Activated T-cell treated with anti-CD3 and anti-CD28 coated beads, Interleukin-2, amount 50 U/mL, for 24 hours (primary cell): ENCODE measurements at regions not wholly inside any gene's neighbourhood (a gene's known extent, or its start where the extent isn't known, plus 50 kb on each side); places are given as distances from the start of the nearest gene placed in this dataset.

Source experiments
- DNase-seq: peaks from one replicate; pipeline ENCODE4 v3.0.0-alpha.2; 2020
- H3K27ac Mint-ChIP-seq: 2 replicates; pipeline ENCODE4 v1.8.0; 2020; ENCODE audit warnings: mild to moderate bottlenecking, mixed read lengths
- H3K27me3 Mint-ChIP-seq: 2 replicates; pipeline ENCODE4 v1.8.0; 2020; ENCODE audit warnings: mixed read lengths
- H3K36me3 Mint-ChIP-seq: 2 replicates; pipeline ENCODE4 v1.8.0; 2020; ENCODE audit warnings: low read depth, mixed read lengths
- H3K4me1 Mint-ChIP-seq: 2 replicates; pipeline ENCODE4 v1.8.0; 2020; ENCODE audit warnings: low read depth, mixed read lengths
- H3K4me3 Mint-ChIP-seq: 2 replicates; pipeline ENCODE4 v1.8.0; 2020; ENCODE audit warnings: mild to moderate bottlenecking, moderate library complexity, mixed read lengths
- H3K9me3 Mint-ChIP-seq: 2 replicates; pipeline ENCODE4 v1.8.0; 2020; ENCODE audit warnings: mixed read lengths

GRCh38 chr3:160130071-160130470, 95.2 kb upstream of the C3orf80 start:
- Mint-ChIP-seq H3K27ac (no peak overlapping the region), H3K4me1 (peaks cover 3% of the 10 kb centered on the region), H3K27me3 (peaks cover 11% of the 10 kb centered on the region), H3K36me3 (no peaks in the 10 kb centered on the region), H3K9me3 (no peaks in the 10 kb centered on the region), H3K4me3 (no peak overlapping the region)
- DNase-seq = no peak

- Mint-ChIP-seq H3K27ac (no peak overlapping the region), H3K4me3 (no peak overlapping the region), H3K27me3 (peaks cover 9% of the 10 kb centered on the region), H3K4me1 (peaks cover 3% of the 10 kb centered on the region), H3K36me3 (no peaks in the 10 kb centered on the region), H3K9me3 (no peaks in the 10 kb centered on the region)
- no peak for DNase-seq
Measured at GRCh38 chr3:160130950-160131349, 94.3 kb upstream of the C3orf80 start.

GRCh38 chr3:160132226-160132625, 93.0 kb upstream of the C3orf80 start:
- H3K27ac Mint-ChIP-seq = no peak overlapping the region
- no peak overlapping the region for H3K4me3 Mint-ChIP-seq
- H3K27me3 Mint-ChIP-seq = peaks cover 7% of the 10 kb centered on the region
- no peaks in the 10 kb centered on the region for H3K36me3 Mint-ChIP-seq
- no peak for DNase-seq
- H3K4me1 Mint-ChIP-seq = peaks cover 3% of the 10 kb centered on the region
- H3K9me3 Mint-ChIP-seq = no peaks in the 10 kb centered on the region

GRCh38 chr3:160133757-160134156, 91.5 kb upstream of the C3orf80 start:
- DNase-seq = no peak
- H3K9me3 Mint-ChIP-seq = no peaks in the 10 kb centered on the region

GRCh38 chr3:160134454-160134853, 90.8 kb upstream of the C3orf80 start:
- no peak overlapping the region for H3K4me3 Mint-ChIP-seq
- H3K27ac Mint-ChIP-seq = no peak overlapping the region
- H3K4me1 Mint-ChIP-seq = peaks cover under 1% of the 10 kb centered on the region
- H3K9me3 Mint-ChIP-seq = no peaks in the 10 kb centered on the region
- no peaks in the 10 kb centered on the region for H3K36me3 Mint-ChIP-seq
- peaks cover 6% of the 10 kb centered on the region for H3K27me3 Mint-ChIP-seq
- no peak for DNase-seq

More at GRCh38 chr3:160133757-160134156, 91.5 kb upstream of the C3orf80 start:
- H3K36me3 Mint-ChIP-seq = no peaks in the 10 kb centered on the region
- no peak overlapping the region for H3K4me3 Mint-ChIP-seq
- H3K27me3 Mint-ChIP-seq = peaks cover 9% of the 10 kb centered on the region
- H3K4me1 Mint-ChIP-seq = peaks cover 3% of the 10 kb centered on the region
- H3K27ac Mint-ChIP-seq = no peak overlapping the region

- Mint-ChIP-seq H3K4me1 (no peaks in the 10 kb centered on the region), H3K4me3 (no peak overlapping the region), H3K27me3 (peaks cover 4% of the 10 kb centered on the region), H3K27ac (no peak overlapping the region), H3K9me3 (no peaks in the 10 kb centered on the region), H3K36me3 (no peaks in the 10 kb centered on the region)
- DNase-seq = no peak
Measured at GRCh38 chr3:160134964-160135363, 90.3 kb upstream of the C3orf80 start.

- no peaks in the 10 kb centered on the region for H3K36me3 Mint-ChIP-seq
- peaks cover 2% of the 10 kb centered on the region for H3K27me3 Mint-ChIP-seq
- no peak overlapping the region for H3K4me3 Mint-ChIP-seq
- no peak overlapping the region for H3K27ac Mint-ChIP-seq
- H3K4me1 Mint-ChIP-seq = peaks cover 4% of the 10 kb centered on the region
- DNase-seq = no peak
- H3K9me3 Mint-ChIP-seq = no peaks in the 10 kb centered on the region
Measured at GRCh38 chr3:160135851-160136250, 89.4 kb upstream of the C3orf80 start.

- Mint-ChIP-seq H3K4me1 (peaks cover 7% of the 10 kb centered on the region), H3K4me3 (no peak overlapping the region), H3K36me3 (no peaks in the 10 kb centered on the region), H3K27me3 (peaks cover 6% of the 10 kb centered on the region), H3K9me3 (peaks cover 3% of the 10 kb centered on the region), H3K27ac (no peak overlapping the region)
- no peak for DNase-seq
Measured at GRCh38 chr3:160136421-160136820, 88.8 kb upstream of the C3orf80 start.

- Mint-ChIP-seq H3K9me3 (peaks cover 12% of the 10 kb centered on the region), H3K27me3 (peaks cover 16% of the 10 kb centered on the region), H3K4me3 (no peak overlapping the region), H3K27ac (no peak overlapping the region), H3K4me1 (peaks cover 7% of the 10 kb centered on the region), H3K36me3 (no peaks in the 10 kb centered on the region)
- DNase-seq = no peak
Measured at GRCh38 chr3:160139291-160139690, 85.9 kb upstream of the C3orf80 start.

- no peak for DNase-seq
- Mint-ChIP-seq H3K9me3 (peaks cover 12% of the 10 kb centered on the region), H3K4me1 (peaks cover 7% of the 10 kb centered on the region), H3K27me3 (peaks cover 16% of the 10 kb centered on the region), H3K27ac (no peak overlapping the region), H3K36me3 (no peaks in the 10 kb centered on the region), H3K4me3 (no peak overlapping the region)
Measured at GRCh38 chr3:160140756-160141155, 84.5 kb upstream of the C3orf80 start.

GRCh38 chr3:160141485-160142185, 83.6 kb upstream of the C3orf80 start:
- Mint-ChIP-seq H3K27me3 (peaks cover 16% of the 10 kb centered on the region), H3K9me3 (peaks cover 12% of the 10 kb centered on the region), H3K4me3 (no peak overlapping the region), H3K36me3 (no peaks in the 10 kb centered on the region), H3K4me1 (peaks cover 7% of the 10 kb centered on the region), H3K27ac (no peak overlapping the region)
- no peak for DNase-seq

- Mint-ChIP-seq H3K27me3 (peaks cover 14% of the 10 kb centered on the region), H3K4me3 (no peak overlapping the region), H3K36me3 (no peaks in the 10 kb centered on the region), H3K4me1 (peaks cover 7% of the 10 kb centered on the region), H3K9me3 (peaks cover 12% of the 10 kb centered on the region), H3K27ac (no peak overlapping the region)
- DNase-seq = no peak
Measured at GRCh38 chr3:160143482-160143881, 81.7 kb upstream of the C3orf80 start.

- Mint-ChIP-seq H3K27ac (no peak overlapping the region), H3K9me3 (no peaks in the 10 kb centered on the region), H3K4me1 (peaks cover 2% of the 10 kb centered on the region), H3K4me3 (no peak overlapping the region), H3K36me3 (no peaks in the 10 kb centered on the region), H3K27me3 (peaks cover 5% of the 10 kb centered on the region)
- no peak for DNase-seq
Measured at GRCh38 chr3:160150066-160150465, 75.2 kb upstream of the C3orf80 start.

- H3K4me1 Mint-ChIP-seq = peaks cover 2% of the 10 kb centered on the region
- no peak overlapping the region for H3K27ac Mint-ChIP-seq
- H3K36me3 Mint-ChIP-seq = no peaks in the 10 kb centered on the region
- no peak overlapping the region for H3K4me3 Mint-ChIP-seq
- DNase-seq = no peak
- no peaks in the 10 kb centered on the region for H3K9me3 Mint-ChIP-seq
- H3K27me3 Mint-ChIP-seq = peaks cover 5% of the 10 kb centered on the region
Measured at GRCh38 chr3:160150525-160150924, 74.7 kb upstream of the C3orf80 start.

GRCh38 chr3:160152638-160153037, 72.6 kb upstream of the C3orf80 start:
- H3K36me3 Mint-ChIP-seq = no peaks in the 10 kb centered on the region
- H3K27ac Mint-ChIP-seq = no peak overlapping the region
- H3K4me1 Mint-ChIP-seq = peaks cover 2% of the 10 kb centered on the region
- H3K4me3 Mint-ChIP-seq = no peak overlapping the region
- no peaks in the 10 kb centered on the region for H3K9me3 Mint-ChIP-seq
- no peak for DNase-seq
- peaks cover 7% of the 10 kb centered on the region for H3K27me3 Mint-ChIP-seq

- peaks cover 8% of the 10 kb centered on the region for H3K27me3 Mint-ChIP-seq
- H3K4me3 Mint-ChIP-seq = no peak overlapping the region
- H3K27ac Mint-ChIP-seq = no peak overlapping the region
- H3K36me3 Mint-ChIP-seq = no peaks in the 10 kb centered on the region
- no peaks in the 10 kb centered on the region for H3K9me3 Mint-ChIP-seq
- peaks cover 2% of the 10 kb centered on the region for H3K4me1 Mint-ChIP-seq
- no peak for DNase-seq
Measured at GRCh38 chr3:160154033-160154432, 71.2 kb upstream of the C3orf80 start.
